ENCODE measurements at regions not wholly inside any gene's neighbourhood (a gene's known extent, or its start where the extent isn't known, plus 50 kb on each side); places are given as distances from the start of the nearest gene placed in this dataset.

DNA sequence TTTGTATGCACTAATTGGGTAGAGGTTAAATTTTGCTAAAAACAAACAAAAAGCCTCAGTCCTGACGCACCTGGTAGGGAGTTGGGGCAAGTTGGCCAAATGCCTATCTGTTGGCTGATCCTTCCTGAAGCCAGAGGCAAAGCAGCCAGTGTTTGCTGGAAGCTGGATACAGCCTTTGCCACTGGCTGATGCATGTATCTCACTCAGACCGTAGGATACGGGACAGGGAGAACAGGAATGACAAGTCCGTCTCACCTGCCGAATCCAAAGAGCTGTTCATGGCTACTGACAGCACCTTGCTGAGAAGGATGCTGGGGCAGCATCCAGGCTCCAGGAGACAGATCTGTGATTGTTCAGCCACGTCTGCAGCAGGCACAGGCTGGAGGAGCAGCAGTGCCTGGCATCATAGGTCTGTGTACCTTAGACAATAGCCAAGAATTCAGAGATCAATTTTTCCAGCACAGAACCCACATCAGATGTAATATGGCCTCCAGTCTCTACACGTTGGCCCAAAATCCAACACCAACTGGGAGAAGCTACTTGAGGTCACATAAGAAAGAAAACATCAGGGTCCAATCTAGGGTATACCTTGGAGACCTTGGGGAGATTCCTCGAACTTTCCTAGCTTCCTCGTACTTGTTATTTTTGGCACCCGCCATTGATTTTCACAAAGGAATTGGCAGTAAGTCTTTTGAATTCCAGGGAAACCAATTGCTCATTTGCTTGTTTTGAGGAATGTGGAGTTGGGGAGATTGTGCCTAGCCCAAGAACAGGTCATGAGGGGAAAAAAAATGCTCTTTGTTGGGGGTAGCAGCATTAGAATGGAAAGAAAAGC lies 108.5 kb upstream of the ARMC2 start:
- TF ChIP-seq, protein P1, sequence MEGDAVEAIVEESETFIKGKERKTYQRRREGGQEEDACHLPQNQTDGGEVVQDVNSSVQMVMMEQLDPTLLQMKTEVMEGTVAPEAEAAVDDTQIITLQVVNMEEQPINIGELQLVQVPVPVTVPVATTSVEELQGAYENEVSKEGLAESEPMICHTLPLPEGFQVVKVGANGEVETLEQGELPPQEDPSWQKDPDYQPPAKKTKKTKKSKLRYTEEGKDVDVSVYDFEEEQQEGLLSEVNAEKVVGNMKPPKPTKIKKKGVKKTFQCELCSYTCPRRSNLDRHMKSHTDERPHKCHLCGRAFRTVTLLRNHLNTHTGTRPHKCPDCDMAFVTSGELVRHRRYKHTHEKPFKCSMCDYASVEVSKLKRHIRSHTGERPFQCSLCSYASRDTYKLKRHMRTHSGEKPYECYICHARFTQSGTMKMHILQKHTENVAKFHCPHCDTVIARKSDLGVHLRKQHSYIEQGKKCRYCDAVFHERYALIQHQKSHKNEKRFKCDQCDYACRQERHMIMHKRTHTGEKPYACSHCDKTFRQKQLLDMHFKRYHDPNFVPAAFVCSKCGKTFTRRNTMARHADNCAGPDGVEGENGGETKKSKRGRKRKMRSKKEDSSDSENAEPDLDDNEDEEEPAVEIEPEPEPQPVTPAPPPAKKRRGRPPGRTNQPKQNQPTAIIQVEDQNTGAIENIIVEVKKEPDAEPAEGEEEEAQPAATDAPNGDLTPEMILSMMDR (IDR thresholded peaks at IDR 0.05) = no peak
- no peak for TF ChIP-seq POLR2A (IDR thresholded peaks at IDR 0.05)

All from thyroid gland (tissue), 4 donors.